Peyer's patch (tissue), 4 donors: ENCODE measurements at regions not wholly inside any gene's neighbourhood (a gene's known extent, or its start where the extent isn't known, plus 50 kb on each side); places are given as distances from the start of the nearest gene placed in this dataset.
A peak's percentile ranks its signal among the peaks of the same experiment; 100 is the strongest.

Experiments used
- DNase-seq, 3 donors: peaks; one replicate each; pipeline ENCODE4 v3.0.0-alpha.2; 2017 to 2019
- H3K27ac ChIP-seq, 4 donors: fragments of 200-600 bp; sonication (generic); one replicate each; pipeline ENCODE4 v1.5.1; 2016 to 2019
- H3K27me3 ChIP-seq, 2 donors: fragments of 200-600 bp; sonication (generic); one replicate each; pipeline ENCODE4 v1.5.1; 2019
- H3K36me3 ChIP-seq, 3 donors: fragments of 200-600 bp; sonication (generic); one replicate each; pipeline ENCODE4 v1.5.1; 2016 to 2019
- H3K4me1 ChIP-seq, 4 donors: fragments of 200-600 bp; sonication (generic); one replicate each; pipeline ENCODE4 v1.5.1; 2016 to 2019
- H3K4me3 ChIP-seq, 4 donors: fragments of 200-600 bp; sonication (generic); 1 replicate in 3 of 4; 2 replicates in 1 of 4; pipeline ENCODE4 v1.5.1; 2016 to 2019; ENCODE audit warnings: mild to moderate bottlenecking in 1 of 4
- H3K9me3 ChIP-seq, 4 donors: fragments of 200-600 bp; sonication (generic); one replicate each; pipeline ENCODE4 v1.5.1; 2016 to 2019; ENCODE audit warnings: mild to moderate bottlenecking in 1 of 4
- POLR2A ChIP-seq, 2 donors: fragments of 450-650 bp; IDR thresholded peaks; one replicate each; pipeline ENCODE4 v1.5.1; 2017; ENCODE audit warnings: antibody characterized with exemption in 2 of 2, mild to moderate bottlenecking in 2 of 2, moderate library complexity in 2 of 2
- TF ChIP-seq, protein P1 (sequence below), 6 experiments: fragments of 450-650 bp in 4 of 6; fragments of 200-600 bp in 2 of 6; sonication (generic) in 1 of 6; IDR thresholded peaks; one replicate each; pipeline ENCODE4 v1.5.1; 2017 to 2019; ENCODE audit warnings: antibody characterized with exemption in 6 of 6, mild to moderate bottlenecking in 3 of 6, moderate library complexity in 1 of 6

DNA sequence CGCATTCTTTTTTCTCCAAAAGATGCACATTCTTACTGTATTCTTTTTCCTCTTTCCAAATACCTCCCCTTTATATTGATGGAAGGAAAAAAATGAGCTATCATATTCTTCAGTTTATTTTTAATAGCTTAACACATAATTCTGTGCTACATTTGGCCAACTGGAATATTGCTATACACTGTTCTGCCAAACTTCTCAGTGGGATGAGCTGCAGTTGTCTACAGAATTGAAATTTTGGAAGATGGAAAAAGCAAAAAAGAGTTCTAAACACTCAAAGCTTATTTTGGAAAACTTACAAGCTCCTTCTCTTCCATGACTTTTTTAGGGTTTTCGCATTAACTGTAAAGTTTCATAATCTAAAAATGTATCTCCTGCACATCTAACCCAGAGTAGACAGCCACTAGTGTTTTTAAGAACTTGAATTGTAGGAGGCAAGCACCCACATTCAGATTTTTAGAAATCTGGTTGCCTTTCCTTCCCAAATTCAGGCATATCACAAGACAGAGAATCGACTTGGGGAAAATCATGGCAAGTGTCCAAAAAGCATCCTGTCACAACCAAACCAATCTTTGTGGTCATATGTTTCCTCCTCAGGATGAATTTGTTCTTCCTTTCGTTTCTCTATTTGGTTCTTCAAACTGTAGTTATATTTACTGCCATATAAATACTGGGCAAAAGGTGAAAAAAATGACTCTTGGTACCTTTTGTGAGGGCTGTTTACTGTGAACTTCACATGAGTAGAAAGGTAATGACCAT, 111.4 kb upstream of the FRY start:
- Histone ChIP-seq H3K9me3 (no peaks in the 10 kb centered on the region), H3K4me1 (no peaks in the 10 kb centered on the region), H3K27ac (no peak overlapping the region), H3K36me3 (no peaks in the 10 kb centered on the region), H3K27me3 (no peaks in the 10 kb centered on the region), H3K4me3 (no peak overlapping the region)
- TF ChIP-seq, protein P1, sequence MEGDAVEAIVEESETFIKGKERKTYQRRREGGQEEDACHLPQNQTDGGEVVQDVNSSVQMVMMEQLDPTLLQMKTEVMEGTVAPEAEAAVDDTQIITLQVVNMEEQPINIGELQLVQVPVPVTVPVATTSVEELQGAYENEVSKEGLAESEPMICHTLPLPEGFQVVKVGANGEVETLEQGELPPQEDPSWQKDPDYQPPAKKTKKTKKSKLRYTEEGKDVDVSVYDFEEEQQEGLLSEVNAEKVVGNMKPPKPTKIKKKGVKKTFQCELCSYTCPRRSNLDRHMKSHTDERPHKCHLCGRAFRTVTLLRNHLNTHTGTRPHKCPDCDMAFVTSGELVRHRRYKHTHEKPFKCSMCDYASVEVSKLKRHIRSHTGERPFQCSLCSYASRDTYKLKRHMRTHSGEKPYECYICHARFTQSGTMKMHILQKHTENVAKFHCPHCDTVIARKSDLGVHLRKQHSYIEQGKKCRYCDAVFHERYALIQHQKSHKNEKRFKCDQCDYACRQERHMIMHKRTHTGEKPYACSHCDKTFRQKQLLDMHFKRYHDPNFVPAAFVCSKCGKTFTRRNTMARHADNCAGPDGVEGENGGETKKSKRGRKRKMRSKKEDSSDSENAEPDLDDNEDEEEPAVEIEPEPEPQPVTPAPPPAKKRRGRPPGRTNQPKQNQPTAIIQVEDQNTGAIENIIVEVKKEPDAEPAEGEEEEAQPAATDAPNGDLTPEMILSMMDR (IDR thresholded peaks at IDR 0.05) = no peak
- no peak for TF ChIP-seq POLR2A (IDR thresholded peaks at IDR 0.05)
- no peak for DNase-seq

DNA sequence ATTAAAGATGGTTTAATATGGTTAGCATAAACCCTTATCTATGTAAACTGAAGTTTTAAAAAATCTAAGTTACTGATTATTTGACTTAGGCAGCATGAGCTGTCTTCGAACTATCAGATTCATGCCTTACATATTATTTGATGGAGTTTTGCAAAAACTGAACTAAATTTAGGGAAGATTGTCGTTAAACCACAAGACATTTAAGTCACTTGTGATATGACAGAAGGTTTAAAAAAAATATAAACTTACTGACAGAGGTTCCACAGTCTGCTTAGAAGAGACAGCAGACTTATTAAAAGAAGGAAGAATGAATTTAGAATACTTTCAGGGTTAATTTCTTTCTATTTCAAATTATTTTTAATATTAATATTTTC, 110.9 kb upstream of the FRY start:
- no peaks in the 10 kb centered on the region for H3K4me1 ChIP-seq
- TF ChIP-seq, protein P1 (IDR thresholded peaks at IDR 0.05) = no peak
- TF ChIP-seq POLR2A (IDR thresholded peaks at IDR 0.05) = no peak
- H3K9me3 ChIP-seq = no peaks in the 10 kb centered on the region
- no peak overlapping the region for H3K27ac ChIP-seq
- H3K27me3 ChIP-seq = no peaks in the 10 kb centered on the region
- no peak overlapping the region for H3K4me3 ChIP-seq
- H3K36me3 ChIP-seq = no peaks in the 10 kb centered on the region
- DNase-seq = no peak

DNA sequence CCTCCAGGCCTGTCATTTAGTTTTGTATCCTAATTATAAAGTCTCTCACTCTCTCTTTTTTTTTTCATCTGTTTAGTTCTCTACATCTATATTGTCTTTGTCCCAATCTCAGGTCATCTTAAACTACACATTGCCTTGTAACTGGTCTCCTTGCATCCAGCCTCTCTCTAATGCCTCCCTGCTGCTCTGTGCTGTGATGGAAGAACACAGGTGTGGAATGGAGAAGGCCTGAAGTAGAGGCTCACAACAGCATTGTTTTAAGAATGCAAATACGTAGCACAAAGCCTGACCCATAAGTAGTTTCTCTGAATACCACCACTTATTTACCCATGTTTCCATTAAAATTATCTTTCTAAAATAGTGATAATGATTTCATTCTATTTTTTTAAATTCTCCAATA, 108.8 kb upstream of the FRY start:
- Histone ChIP-seq H3K9me3 (no peaks in the 10 kb centered on the region), H3K4me1 (peaks cover 0 to 9% (median 2%) of the 10 kb centered on the region in 4 donors), H3K27ac (no peak overlapping the region), H3K36me3 (no peaks in the 10 kb centered on the region), H3K4me3 (no peak overlapping the region), H3K27me3 (no peaks in the 10 kb centered on the region)
- DNase-seq = no peak
- TF ChIP-seq POLR2A (IDR thresholded peaks at IDR 0.05) = no peak

DNA sequence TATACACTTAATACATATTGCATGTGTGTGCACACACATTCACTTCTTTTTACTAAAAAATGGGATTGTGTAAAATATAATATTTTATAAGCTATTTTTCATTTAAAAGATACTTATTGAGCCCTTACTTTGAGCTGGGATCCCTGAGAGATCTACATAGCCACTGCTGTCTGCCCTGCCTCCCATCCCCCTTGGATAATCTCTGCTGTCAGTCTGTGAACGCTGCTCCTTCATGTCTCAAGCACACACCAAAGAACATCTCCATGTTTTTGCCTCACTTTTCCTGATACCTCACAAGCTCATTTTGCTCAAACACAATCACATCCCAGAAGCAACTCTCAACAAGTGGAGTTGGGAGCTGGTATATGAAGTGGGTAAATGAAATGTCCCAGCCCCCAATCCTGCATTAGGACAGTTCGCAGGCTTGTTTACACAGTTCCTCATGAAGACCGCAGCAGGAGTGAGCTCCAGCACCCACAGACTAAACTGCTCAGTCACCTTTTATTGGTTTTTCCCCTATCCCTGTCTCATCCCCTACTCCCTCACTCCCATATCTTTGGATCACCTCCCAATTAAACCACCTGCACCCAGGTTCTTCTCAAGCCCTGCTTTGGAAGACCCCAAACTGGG, 108.3 kb upstream of the FRY start:
- TF ChIP-seq, protein P1 (IDR thresholded peaks at IDR 0.05) = no peak
- no peak for TF ChIP-seq POLR2A (IDR thresholded peaks at IDR 0.05)
- no peak overlapping the region for H3K27ac ChIP-seq

DNA sequence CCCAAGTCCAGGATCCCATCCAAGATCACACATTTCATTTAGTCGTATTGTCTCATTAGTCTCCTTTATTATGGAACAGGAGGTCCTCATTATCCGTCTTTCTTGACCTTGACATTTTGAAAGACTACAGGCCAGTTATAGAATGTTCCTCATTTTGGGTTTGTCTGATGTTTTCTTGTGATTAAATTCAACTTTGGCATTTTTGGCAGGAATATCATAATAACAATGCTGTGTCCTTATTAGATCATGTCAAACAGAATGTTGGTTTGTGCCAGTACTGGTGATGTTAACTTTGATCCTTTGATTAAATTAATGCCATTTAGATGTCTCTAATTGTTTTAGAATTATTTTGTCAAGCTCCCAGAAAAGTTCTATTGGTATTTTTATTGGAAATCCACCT, 106.5 kb upstream of the FRY start:
- no peak for TF ChIP-seq POLR2A (IDR thresholded peaks at IDR 0.05)
- TF ChIP-seq, protein P1 (IDR thresholded peaks at IDR 0.05) = no peak
- H3K4me3 ChIP-seq = no peak overlapping the region
- no peaks in the 10 kb centered on the region for H3K27me3 ChIP-seq
- no peak for DNase-seq
- peaks cover 0 to 10% (median 2%) of the 10 kb centered on the region in 4 donors for H3K4me1 ChIP-seq
- H3K27ac ChIP-seq = no peak overlapping the region
- no peaks in the 10 kb centered on the region for H3K36me3 ChIP-seq
- H3K9me3 ChIP-seq = no peaks in the 10 kb centered on the region

More for the DNA sequence above, 108.3 kb upstream of the FRY start:
- no peak overlapping the region for H3K4me3 ChIP-seq
- no peaks in the 10 kb centered on the region for H3K27me3 ChIP-seq
- no peaks in the 10 kb centered on the region for H3K36me3 ChIP-seq
- no peak for DNase-seq
- peaks cover 0 to 10% (median 2%) of the 10 kb centered on the region in 4 donors for H3K4me1 ChIP-seq
- no peaks in the 10 kb centered on the region for H3K9me3 ChIP-seq

DNA sequence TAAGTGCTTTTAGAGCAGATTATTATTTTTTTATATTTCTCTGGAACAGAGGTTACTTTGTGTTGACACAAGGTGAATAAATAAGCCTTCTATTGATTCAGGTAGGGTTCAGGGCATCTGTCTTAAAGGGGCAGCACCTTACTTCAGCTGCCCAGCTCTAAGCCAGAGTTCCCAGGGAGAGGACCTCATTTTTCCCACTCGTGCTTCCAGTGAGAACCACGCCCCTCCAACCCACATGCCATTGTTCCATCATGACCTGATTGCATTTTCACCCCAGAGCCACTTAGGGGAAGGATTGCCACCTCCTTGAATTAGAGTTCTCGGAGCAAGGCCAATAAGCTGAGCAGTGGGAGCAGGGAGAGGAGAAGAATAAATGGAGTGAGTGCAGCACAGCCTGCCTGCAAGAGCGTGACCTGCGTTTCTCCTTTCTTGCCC, 104.3 kb upstream of the FRY start:
- DNase-seq = no peak
- peaks cover 0 to 17% (median 2%) of the 10 kb centered on the region in 4 donors for H3K4me1 ChIP-seq
- no peaks in the 10 kb centered on the region for H3K27me3 ChIP-seq
- no peak for TF ChIP-seq POLR2A (IDR thresholded peaks at IDR 0.05)
- TF ChIP-seq, protein P1 (IDR thresholded peaks at IDR 0.05) = no peak
- no peaks in the 10 kb centered on the region for H3K9me3 ChIP-seq
- H3K27ac ChIP-seq = peak overlapping the region in 1 of 4 donors; percentile 58
- no peak overlapping the region for H3K4me3 ChIP-seq
- H3K36me3 ChIP-seq = no peaks in the 10 kb centered on the region
